ENCODE measurements at regions not wholly inside any gene's neighbourhood (a gene's known extent, or its start where the extent isn't known, plus 50 kb on each side); places are given as distances from the start of the nearest gene placed in this dataset.

DNA sequence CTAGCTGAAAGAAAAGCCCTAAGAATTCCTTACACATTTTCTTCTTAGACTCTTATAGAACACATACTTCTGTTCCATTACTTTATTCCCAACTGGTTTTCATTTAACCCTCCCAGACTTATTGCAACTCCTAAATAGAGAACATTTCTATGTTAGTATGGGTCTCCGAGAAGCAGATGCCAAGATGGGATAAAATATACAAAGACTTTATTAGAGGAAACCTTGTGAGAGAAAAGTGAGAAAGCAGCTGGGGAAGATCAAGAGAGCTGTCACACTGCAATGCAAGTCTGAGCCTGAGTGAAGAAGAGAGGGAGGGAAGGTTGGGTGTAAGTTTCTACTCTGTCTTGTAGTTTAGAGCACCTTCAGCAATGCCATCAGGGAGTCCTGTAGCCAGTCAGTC, 979.3 kb downstream of the IGSF11 start:
- intact Hi-C loops (cut with micrococcal nuclease; ENCODE audit: unreplicated experiment) = no loop called here
- no peak overlapping the region for H3K27ac Mint-ChIP-seq (ENCODE audit: unreplicated experiment)
- BruUV-seq (replicated peaks) = no TSS peak

GRCh38 chr3:118057086-118057485, 977.6 kb downstream of the IGSF11 start:
- no peak for TF ChIP-seq CTCF (IDR thresholded peaks at IDR 0.05; ENCODE audit: unreplicated experiment)
- DNase-seq = no peak
- no peaks in the 10 kb centered on the region for H3K4me1 Mint-ChIP-seq (ENCODE audit: low read depth, unreplicated experiment)
- no peaks in the 10 kb centered on the region for H3K9me3 Mint-ChIP-seq (ENCODE audit: low read depth, unreplicated experiment)
- H3K36me3 Mint-ChIP-seq (ENCODE audit: insufficient read depth, unreplicated experiment) = no peaks in the 10 kb centered on the region
- no peak overlapping the region for H3K27ac Mint-ChIP-seq (ENCODE audit: unreplicated experiment)
- no peak overlapping the region for H3K4me3 Mint-ChIP-seq (ENCODE audit: low read depth, unreplicated experiment)
- CTCF ChIA-PET = no interaction called here
- no peaks in the 10 kb centered on the region for H3K27me3 Mint-ChIP-seq (ENCODE audit: unreplicated experiment)
- no TSS peak for BruUV-seq (replicated peaks)
- intact Hi-C loops (cut with micrococcal nuclease; ENCODE audit: unreplicated experiment) = no loop called here

More for the DNA sequence above, 979.3 kb downstream of the IGSF11 start:
- no peaks in the 10 kb centered on the region for H3K4me1 Mint-ChIP-seq (ENCODE audit: low read depth, unreplicated experiment)
- no peaks in the 10 kb centered on the region for H3K27me3 Mint-ChIP-seq (ENCODE audit: unreplicated experiment)
- DNase-seq = no peak
- H3K4me3 Mint-ChIP-seq (ENCODE audit: low read depth, unreplicated experiment) = no peak overlapping the region
- TF ChIP-seq CTCF (IDR thresholded peaks at IDR 0.05; ENCODE audit: unreplicated experiment) = no peak
- no peaks in the 10 kb centered on the region for H3K36me3 Mint-ChIP-seq (ENCODE audit: insufficient read depth, unreplicated experiment)
- H3K9me3 Mint-ChIP-seq (ENCODE audit: low read depth, unreplicated experiment) = no peaks in the 10 kb centered on the region
- CTCF ChIA-PET = interaction anchor here (0.6 kb wide), 1 partner anchor 142 kb away, joined by 3 read pairs; no protein-coding TSS in a partner anchor

- Mint-ChIP-seq H3K27me3 (ENCODE audit: unreplicated experiment) (no peaks in the 10 kb centered on the region), H3K4me1 (ENCODE audit: low read depth, unreplicated experiment) (no peaks in the 10 kb centered on the region), H3K9me3 (ENCODE audit: low read depth, unreplicated experiment) (no peaks in the 10 kb centered on the region), H3K4me3 (ENCODE audit: low read depth, unreplicated experiment) (no peak overlapping the region), H3K27ac (ENCODE audit: unreplicated experiment) (no peak overlapping the region), H3K36me3 (ENCODE audit: insufficient read depth, unreplicated experiment) (no peaks in the 10 kb centered on the region)
- DNase-seq = no peak
- intact Hi-C loops (cut with micrococcal nuclease; ENCODE audit: unreplicated experiment) = no loop called here
- no peak for TF ChIP-seq CTCF (IDR thresholded peaks at IDR 0.05; ENCODE audit: unreplicated experiment)
- CTCF ChIA-PET = no interaction called here
- no TSS peak for BruUV-seq (replicated peaks)
Measured at GRCh38 chr3:118059096-118059495, 975.5 kb downstream of the IGSF11 start.

DNA sequence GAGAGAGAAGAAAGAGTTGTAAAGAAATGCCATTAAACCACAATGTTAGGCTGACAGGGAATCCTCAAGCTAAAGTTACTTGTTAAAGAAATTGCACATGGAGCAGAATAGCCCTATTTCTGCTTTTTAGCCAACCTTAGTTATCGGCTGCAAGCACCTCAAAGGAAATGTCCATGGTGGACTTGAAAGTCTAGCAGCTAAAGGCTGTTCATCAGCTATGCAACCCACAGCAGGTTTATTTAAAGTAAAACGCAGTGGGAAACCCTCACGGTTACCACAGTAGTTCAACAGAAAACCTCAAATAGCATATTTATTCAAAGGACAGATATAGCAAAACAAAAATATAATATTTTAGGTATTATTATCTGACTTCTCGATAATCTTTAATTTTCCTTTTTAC, 967.2 kb downstream of the IGSF11 start:
- no TSS peak for BruUV-seq (replicated peaks)
- DNase-seq = no peak
- H3K9me3 Mint-ChIP-seq (ENCODE audit: low read depth, unreplicated experiment) = no peaks in the 10 kb centered on the region
- CTCF ChIA-PET = no interaction called here
- H3K27ac Mint-ChIP-seq (ENCODE audit: unreplicated experiment) = no peak overlapping the region
- H3K4me3 Mint-ChIP-seq (ENCODE audit: low read depth, unreplicated experiment) = no peak overlapping the region
- intact Hi-C loops (cut with micrococcal nuclease; ENCODE audit: unreplicated experiment) = no loop called here
- H3K4me1 Mint-ChIP-seq (ENCODE audit: low read depth, unreplicated experiment) = no peaks in the 10 kb centered on the region
- TF ChIP-seq CTCF (IDR thresholded peaks at IDR 0.05; ENCODE audit: unreplicated experiment) = no peak
- no peaks in the 10 kb centered on the region for H3K27me3 Mint-ChIP-seq (ENCODE audit: unreplicated experiment)
- H3K36me3 Mint-ChIP-seq (ENCODE audit: insufficient read depth, unreplicated experiment) = no peaks in the 10 kb centered on the region

DNA sequence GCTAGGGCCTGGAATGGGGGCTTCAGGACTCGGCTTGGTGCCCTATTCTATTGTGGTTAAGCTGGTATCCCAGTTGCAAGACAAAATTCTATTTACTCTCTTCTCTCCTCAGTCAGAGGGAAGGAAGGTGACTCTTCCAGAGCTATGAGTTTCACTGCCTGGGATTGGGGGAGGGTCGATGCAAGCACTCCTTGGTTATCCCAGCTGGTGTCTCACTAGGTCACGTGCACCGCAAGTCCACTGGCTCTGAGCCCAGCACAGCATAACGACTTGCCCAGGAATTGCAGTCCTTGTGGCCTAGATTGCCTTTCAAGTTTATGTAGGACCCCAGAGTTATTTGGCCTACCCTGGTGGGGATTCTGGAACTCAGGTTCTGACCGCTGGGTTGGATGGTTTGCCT, 958.8 kb downstream of the IGSF11 start:
- H3K36me3 Mint-ChIP-seq (ENCODE audit: insufficient read depth, unreplicated experiment) = no peaks in the 10 kb centered on the region
- H3K27ac Mint-ChIP-seq (ENCODE audit: unreplicated experiment) = no peak overlapping the region
- intact Hi-C loops (cut with micrococcal nuclease; ENCODE audit: unreplicated experiment) = no loop called here
- peaks cover 3% of the 10 kb centered on the region for H3K4me1 Mint-ChIP-seq (ENCODE audit: low read depth, unreplicated experiment)
- TF ChIP-seq CTCF (IDR thresholded peaks at IDR 0.05; ENCODE audit: unreplicated experiment) = no peak
- DNase-seq = no peak
- CTCF ChIA-PET = no interaction called here
- H3K4me3 Mint-ChIP-seq (ENCODE audit: low read depth, unreplicated experiment) = no peak overlapping the region
- H3K9me3 Mint-ChIP-seq (ENCODE audit: low read depth, unreplicated experiment) = peaks cover 4% of the 10 kb centered on the region
- no TSS peak for BruUV-seq (replicated peaks)
- no peaks in the 10 kb centered on the region for H3K27me3 Mint-ChIP-seq (ENCODE audit: unreplicated experiment)
